Duodenal mucosa (tissue), 2 donors: ENCODE measurements at regions not wholly inside any gene's neighbourhood (a gene's known extent, or its start where the extent isn't known, plus 50 kb on each side); places are given as distances from the start of the nearest gene placed in this dataset.

Source experiments
- H3K27ac ChIP-seq: one replicate; pipeline ENCODE4 v1.7.0; 2013; ENCODE audit warnings: low read depth, low read length
- H3K27me3 ChIP-seq, 2 donors: one replicate each; pipeline ENCODE4 v1.7.0; 2013; ENCODE audit warnings: low read length in 2 of 2, control low read depth in 1 of 2; ENCODE audit not compliant: insufficient read depth in 2 of 2, control insufficient read depth in 1 of 2
- H3K36me3 ChIP-seq, 2 donors: one replicate each; pipeline ENCODE4 v1.7.0; 2013; ENCODE audit warnings: low read length in 2 of 2, control low read depth in 1 of 2; ENCODE audit not compliant: insufficient read depth in 2 of 2, control insufficient read depth in 1 of 2
- H3K4me1 ChIP-seq, 2 donors: one replicate each; pipeline ENCODE4 v1.7.0; 2013; ENCODE audit warnings: low read length in 2 of 2, control low read depth in 1 of 2; ENCODE audit not compliant: insufficient read depth in 2 of 2, control insufficient read depth in 1 of 2
- H3K4me3 ChIP-seq, 2 donors: one replicate each; pipeline ENCODE4 v1.7.0; 2013; ENCODE audit warnings: low read length in 2 of 2, low read depth in 1 of 2
- H3K9ac ChIP-seq, 2 donors: one replicate each; pipeline ENCODE4 v1.7.0; 2013; ENCODE audit warnings: low read length in 2 of 2, low read depth in 1 of 2
- H3K9me3 ChIP-seq, 2 donors: one replicate each; pipeline ENCODE4 v1.7.0; 2013; ENCODE audit warnings: low read length in 2 of 2, control low read depth in 1 of 2; ENCODE audit not compliant: control insufficient read depth in 1 of 2

- no peak overlapping the region for H3K4me3 ChIP-seq
- H3K27me3 ChIP-seq: no peaks in the 10 kb centered on the region
- H3K9ac ChIP-seq: no peak overlapping the region
- no peaks in the 10 kb centered on the region for H3K9me3 ChIP-seq
- no peak overlapping the region for H3K27ac ChIP-seq
- no peaks in the 10 kb centered on the region for H3K4me1 ChIP-seq
- no peaks in the 10 kb centered on the region for H3K36me3 ChIP-seq
Measured at GRCh38 chr10:10914144-10914543, 103.5 kb upstream of the CELF2 start.

GRCh38 chr10:10915215-10915614 lies 102.5 kb upstream of the CELF2 start:
- H3K4me3 ChIP-seq: no peak overlapping the region
- H3K27ac ChIP-seq: no peak overlapping the region
- H3K9ac ChIP-seq: no peak overlapping the region
- H3K36me3 ChIP-seq: no peaks in the 10 kb centered on the region
- no peaks in the 10 kb centered on the region for H3K27me3 ChIP-seq
- no peaks in the 10 kb centered on the region for H3K9me3 ChIP-seq
- no peaks in the 10 kb centered on the region for H3K4me1 ChIP-seq

- no peaks in the 10 kb centered on the region for H3K9me3 ChIP-seq
- H3K27ac ChIP-seq: no peak overlapping the region
- no peak overlapping the region for H3K9ac ChIP-seq
- H3K4me3 ChIP-seq: no peak overlapping the region
- H3K36me3 ChIP-seq: no peaks in the 10 kb centered on the region
- no peaks in the 10 kb centered on the region for H3K4me1 ChIP-seq
- H3K27me3 ChIP-seq: no peaks in the 10 kb centered on the region
Measured at GRCh38 chr10:10917031-10917430, 100.6 kb upstream of the CELF2 start.

GRCh38 chr10:10919976-10920375 lies 97.7 kb upstream of the CELF2 start:
- Histone ChIP-seq H3K4me3 (no peak overlapping the region), H3K4me1 (no peaks in the 10 kb centered on the region), H3K9ac (no peak overlapping the region), H3K27me3 (no peaks in the 10 kb centered on the region), H3K27ac (no peak overlapping the region), H3K36me3 (no peaks in the 10 kb centered on the region), H3K9me3 (no peaks in the 10 kb centered on the region)

GRCh38 chr10:10921826-10922461 lies 95.7 kb upstream of the CELF2 start:
- no peaks in the 10 kb centered on the region for H3K9me3 ChIP-seq
- H3K27me3 ChIP-seq: no peaks in the 10 kb centered on the region
- no peaks in the 10 kb centered on the region for H3K4me1 ChIP-seq
- no peak overlapping the region for H3K9ac ChIP-seq
- H3K36me3 ChIP-seq: no peaks in the 10 kb centered on the region
- H3K4me3 ChIP-seq: no peak overlapping the region
- H3K27ac ChIP-seq: no peak overlapping the region

GRCh38 chr10:10923029-10923651 lies 94.5 kb upstream of the CELF2 start:
- no peak overlapping the region for H3K27ac ChIP-seq

GRCh38 chr10:10925667-10926066 lies 92.0 kb upstream of the CELF2 start:
- Histone ChIP-seq H3K27me3 (no peaks in the 10 kb centered on the region), H3K9ac (no peak overlapping the region), H3K9me3 (no peaks in the 10 kb centered on the region), H3K27ac (no peak overlapping the region), H3K36me3 (no peaks in the 10 kb centered on the region), H3K4me1 (no peaks in the 10 kb centered on the region), H3K4me3 (no peak overlapping the region)

More at GRCh38 chr10:10923029-10923651, 94.5 kb upstream of the CELF2 start:
- Histone ChIP-seq H3K9me3 (no peaks in the 10 kb centered on the region), H3K36me3 (no peaks in the 10 kb centered on the region), H3K27me3 (no peaks in the 10 kb centered on the region), H3K4me3 (no peak overlapping the region), H3K4me1 (no peaks in the 10 kb centered on the region), H3K9ac (no peak overlapping the region)

- no peaks in the 10 kb centered on the region for H3K27me3 ChIP-seq
- no peak overlapping the region for H3K4me3 ChIP-seq
- H3K36me3 ChIP-seq: no peaks in the 10 kb centered on the region
- no peak overlapping the region for H3K27ac ChIP-seq
- H3K4me1 ChIP-seq: no peaks in the 10 kb centered on the region
- H3K9me3 ChIP-seq: no peaks in the 10 kb centered on the region
- no peak overlapping the region for H3K9ac ChIP-seq
Measured at GRCh38 chr10:10927608-10928007, 90.1 kb upstream of the CELF2 start.

GRCh38 chr10:10930979-10931743 lies 86.5 kb upstream of the CELF2 start:
- no peaks in the 10 kb centered on the region for H3K36me3 ChIP-seq
- H3K9me3 ChIP-seq: no peaks in the 10 kb centered on the region
- H3K4me1 ChIP-seq: no peaks in the 10 kb centered on the region
- H3K9ac ChIP-seq: no peak overlapping the region
- H3K4me3 ChIP-seq: no peak overlapping the region
- H3K27ac ChIP-seq: no peak overlapping the region
- H3K27me3 ChIP-seq: no peaks in the 10 kb centered on the region

GRCh38 chr10:10935032-10935431 lies 82.6 kb upstream of the CELF2 start:
- H3K27me3 ChIP-seq: no peaks in the 10 kb centered on the region

More at GRCh38 chr10:10935032-10935431, 82.6 kb upstream of the CELF2 start:
- H3K36me3 ChIP-seq: no peaks in the 10 kb centered on the region
- H3K9ac ChIP-seq: no peak overlapping the region
- no peak overlapping the region for H3K4me3 ChIP-seq
- H3K9me3 ChIP-seq: no peaks in the 10 kb centered on the region
- H3K4me1 ChIP-seq: no peaks in the 10 kb centered on the region
- no peak overlapping the region for H3K27ac ChIP-seq
